ENCODE measurements at regions not wholly inside any gene's neighbourhood (a gene's known extent, or its start where the extent isn't known, plus 50 kb on each side); places are given as distances from the start of the nearest gene placed in this dataset.

- H3K4me2 ChIP-seq (ENCODE audit: low read length), result no peak overlapping the region
- no peaks in the 10 kb centered on the region for H3K27me3 ChIP-seq (ENCODE audit: low read depth, low read length)
- H3K4me3 ChIP-seq (ENCODE audit: low read length), result no peak overlapping the region
- no peaks in the 10 kb centered on the region for H3K36me3 ChIP-seq (replicated peaks; ENCODE audit: low read depth, low read length)
- TF ChIP-seq CTCF (IDR thresholded peaks at IDR 0.05; ENCODE audit: low read depth, low read length), result no peak
- TF ChIP-seq EZH2phosphoT487 (IDR thresholded peaks at IDR 0.05; ENCODE audit: low read depth), result no peak
- H3K9ac ChIP-seq (ENCODE audit: low read length), result no peak overlapping the region
- H3K4me1 ChIP-seq (ENCODE audit: low read length), result no peaks in the 10 kb centered on the region
- H3K27ac ChIP-seq (ENCODE audit: low read length), result no peak overlapping the region
- H3K79me2 ChIP-seq (ENCODE audit: low read length), result no peaks in the 10 kb centered on the region
- H2AFZ ChIP-seq (ENCODE audit: low read depth, low read length), result no peak overlapping the region
- H3K9me3 ChIP-seq (ENCODE audit: insufficient read depth, low read length), result no peaks in the 10 kb centered on the region
- H4K20me1 ChIP-seq (ENCODE audit: insufficient read depth, low read length), result no peaks in the 10 kb centered on the region
These were observed 145.6 kb upstream of the FSCB start for GRCh38 chr14:44652640-44653039.

GRCh38 chr14:44649061-44649460, 142.0 kb upstream of the FSCB start:
- Histone ChIP-seq H3K4me1 (ENCODE audit: low read length) (no peaks in the 10 kb centered on the region), H4K20me1 (ENCODE audit: insufficient read depth, low read length) (no peaks in the 10 kb centered on the region), H3K27me3 (ENCODE audit: low read depth, low read length) (no peaks in the 10 kb centered on the region), H3K9me3 (ENCODE audit: insufficient read depth, low read length) (no peaks in the 10 kb centered on the region), H3K36me3 (replicated peaks; ENCODE audit: low read depth, low read length) (no peaks in the 10 kb centered on the region), H3K9ac (ENCODE audit: low read length) (no peak overlapping the region), H3K27ac (ENCODE audit: low read length) (no peak overlapping the region), H3K4me3 (ENCODE audit: low read length) (no peak overlapping the region), H2AFZ (ENCODE audit: low read depth, low read length) (no peak overlapping the region), H3K79me2 (ENCODE audit: low read length) (no peaks in the 10 kb centered on the region), H3K4me2 (ENCODE audit: low read length) (no peak overlapping the region)
- TF ChIP-seq CTCF (IDR thresholded peaks at IDR 0.05; ENCODE audit: low read depth, low read length) (no peak), EZH2phosphoT487 (IDR thresholded peaks at IDR 0.05; ENCODE audit: low read depth) (no peak)

GRCh38 chr14:44640416-44640815, 133.3 kb upstream of the FSCB start:
- Histone ChIP-seq H3K4me3 (ENCODE audit: low read length) (no peak overlapping the region), H4K20me1 (ENCODE audit: insufficient read depth, low read length) (no peaks in the 10 kb centered on the region), H3K79me2 (ENCODE audit: low read length) (no peaks in the 10 kb centered on the region), H3K9me3 (ENCODE audit: insufficient read depth, low read length) (no peaks in the 10 kb centered on the region), H3K36me3 (replicated peaks; ENCODE audit: low read depth, low read length) (no peaks in the 10 kb centered on the region), H3K27ac (ENCODE audit: low read length) (no peak overlapping the region), H3K4me2 (ENCODE audit: low read length) (no peak overlapping the region), H2AFZ (ENCODE audit: low read depth, low read length) (no peak overlapping the region), H3K9ac (ENCODE audit: low read length) (no peak overlapping the region), H3K4me1 (ENCODE audit: low read length) (no peaks in the 10 kb centered on the region), H3K27me3 (ENCODE audit: low read depth, low read length) (no peaks in the 10 kb centered on the region)
- TF ChIP-seq CTCF (IDR thresholded peaks at IDR 0.05; ENCODE audit: low read depth, low read length) (no peak), EZH2phosphoT487 (IDR thresholded peaks at IDR 0.05; ENCODE audit: low read depth) (no peak)

GRCh38 chr14:44639781-44640385, 132.8 kb upstream of the FSCB start:
- no peak overlapping the region for H3K27ac ChIP-seq (ENCODE audit: low read length)
- H3K4me1 ChIP-seq (ENCODE audit: low read length), result no peaks in the 10 kb centered on the region
- H3K79me2 ChIP-seq (ENCODE audit: low read length), result no peaks in the 10 kb centered on the region

More at GRCh38 chr14:44639781-44640385, 132.8 kb upstream of the FSCB start:
- Histone ChIP-seq H3K9me3 (ENCODE audit: insufficient read depth, low read length) (no peaks in the 10 kb centered on the region), H3K9ac (ENCODE audit: low read length) (no peak overlapping the region), H3K4me2 (ENCODE audit: low read length) (no peak overlapping the region), H3K4me3 (ENCODE audit: low read length) (no peak overlapping the region), H3K36me3 (replicated peaks; ENCODE audit: low read depth, low read length) (no peaks in the 10 kb centered on the region), H2AFZ (ENCODE audit: low read depth, low read length) (no peak overlapping the region), H3K27me3 (ENCODE audit: low read depth, low read length) (no peaks in the 10 kb centered on the region), H4K20me1 (ENCODE audit: insufficient read depth, low read length) (no peaks in the 10 kb centered on the region)
- TF ChIP-seq CTCF (IDR thresholded peaks at IDR 0.05; ENCODE audit: low read depth, low read length) (no peak), EZH2phosphoT487 (IDR thresholded peaks at IDR 0.05; ENCODE audit: low read depth) (no peak)
